Fibroblast of lung (primary cell): ENCODE measurements at regions not wholly inside any gene's neighbourhood (a gene's known extent, or its start where the extent isn't known, plus 50 kb on each side); places are given as distances from the start of the nearest gene placed in this dataset.

Source experiments
- EZH2 ChIP-seq: IDR thresholded peaks from 2 replicates; pipeline ENCODE4 v1.5.1; 2012; ENCODE audit warnings: low read length, control low read depth, mild to moderate bottlenecking; ENCODE audit errors: missing control alignments
- TF ChIP-seq, protein P1 (sequence below), 2 donors: IDR thresholded peaks in 1 of 2; conservative IDR thresholded peaks in 1 of 2; 1 replicate in 1 of 2; 2 replicates in 1 of 2; pipeline ENCODE4 v1.5.1; 2011 to 2012; ENCODE audit warnings: low read length in 2 of 2, control low read depth in 1 of 2, inconsistent platforms in 1 of 2, low read depth in 1 of 2, mild to moderate bottlenecking in 1 of 2

GRCh38 chr4:158003212-158003611 is 169.6 kb downstream of the GASK1B start:
- TF ChIP-seq, protein P1, sequence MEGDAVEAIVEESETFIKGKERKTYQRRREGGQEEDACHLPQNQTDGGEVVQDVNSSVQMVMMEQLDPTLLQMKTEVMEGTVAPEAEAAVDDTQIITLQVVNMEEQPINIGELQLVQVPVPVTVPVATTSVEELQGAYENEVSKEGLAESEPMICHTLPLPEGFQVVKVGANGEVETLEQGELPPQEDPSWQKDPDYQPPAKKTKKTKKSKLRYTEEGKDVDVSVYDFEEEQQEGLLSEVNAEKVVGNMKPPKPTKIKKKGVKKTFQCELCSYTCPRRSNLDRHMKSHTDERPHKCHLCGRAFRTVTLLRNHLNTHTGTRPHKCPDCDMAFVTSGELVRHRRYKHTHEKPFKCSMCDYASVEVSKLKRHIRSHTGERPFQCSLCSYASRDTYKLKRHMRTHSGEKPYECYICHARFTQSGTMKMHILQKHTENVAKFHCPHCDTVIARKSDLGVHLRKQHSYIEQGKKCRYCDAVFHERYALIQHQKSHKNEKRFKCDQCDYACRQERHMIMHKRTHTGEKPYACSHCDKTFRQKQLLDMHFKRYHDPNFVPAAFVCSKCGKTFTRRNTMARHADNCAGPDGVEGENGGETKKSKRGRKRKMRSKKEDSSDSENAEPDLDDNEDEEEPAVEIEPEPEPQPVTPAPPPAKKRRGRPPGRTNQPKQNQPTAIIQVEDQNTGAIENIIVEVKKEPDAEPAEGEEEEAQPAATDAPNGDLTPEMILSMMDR (conservative IDR thresholded peaks at IDR 0.05 in 1 of 2, IDR thresholded peaks at IDR 0.05 in 1 of 2; ENCODE audit: low read depth in 1 of 2, low read length in 2 of 2), result no peak
- TF ChIP-seq EZH2, result no peak
